Keratinocyte (primary cell): ENCODE measurements at regions not wholly inside any gene's neighbourhood (a gene's known extent, or its start where the extent isn't known, plus 50 kb on each side); places are given as distances from the start of the nearest gene placed in this dataset.

Source experiments
- EZH2 ChIP-seq: IDR thresholded peaks from one replicate; pipeline ENCODE4 v1.6.1; 2012; ENCODE audit warnings: inconsistent platforms, mild to moderate bottlenecking, low read length, moderate library complexity
- TF ChIP-seq, protein P1 (sequence below), 3 experiments: IDR thresholded peaks in 1 of 3; conservative IDR thresholded peaks in 1 of 3; optimal IDR thresholded peaks in 1 of 3; 2 replicates in 2 of 3; 3 replicates in 1 of 3; pipeline versions ENCODE3 to v1.5.1; 2011; ENCODE audit warnings: low read length in 3 of 3, mild to moderate bottlenecking in 3 of 3, moderate library complexity in 2 of 3, control low read depth in 1 of 3, inconsistent platforms in 1 of 3; ENCODE audit not compliant: insufficient read depth in 2 of 3; ENCODE audit errors: extremely low read depth in 1 of 3

DNA sequence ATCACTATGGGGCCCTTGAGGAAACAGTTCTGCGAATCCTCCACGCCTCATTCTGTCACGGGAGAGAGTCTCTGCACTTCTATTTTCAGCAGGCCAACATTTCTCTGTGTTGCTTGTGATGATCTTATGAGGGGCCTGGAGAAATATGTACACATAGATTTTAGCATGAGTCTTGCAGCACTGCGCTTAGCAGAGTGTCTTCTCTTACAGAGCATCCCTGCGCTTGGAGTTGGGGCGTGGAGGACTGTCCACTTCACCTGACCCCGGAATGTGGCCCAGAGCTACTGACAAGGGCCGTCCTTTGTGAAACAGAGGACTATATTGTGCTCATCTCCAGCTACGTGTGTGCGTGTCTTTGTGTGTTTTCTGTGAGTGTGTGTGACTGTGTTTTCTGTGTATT, 428.2 kb upstream of the IRX4 start:
- TF ChIP-seq, protein P1, sequence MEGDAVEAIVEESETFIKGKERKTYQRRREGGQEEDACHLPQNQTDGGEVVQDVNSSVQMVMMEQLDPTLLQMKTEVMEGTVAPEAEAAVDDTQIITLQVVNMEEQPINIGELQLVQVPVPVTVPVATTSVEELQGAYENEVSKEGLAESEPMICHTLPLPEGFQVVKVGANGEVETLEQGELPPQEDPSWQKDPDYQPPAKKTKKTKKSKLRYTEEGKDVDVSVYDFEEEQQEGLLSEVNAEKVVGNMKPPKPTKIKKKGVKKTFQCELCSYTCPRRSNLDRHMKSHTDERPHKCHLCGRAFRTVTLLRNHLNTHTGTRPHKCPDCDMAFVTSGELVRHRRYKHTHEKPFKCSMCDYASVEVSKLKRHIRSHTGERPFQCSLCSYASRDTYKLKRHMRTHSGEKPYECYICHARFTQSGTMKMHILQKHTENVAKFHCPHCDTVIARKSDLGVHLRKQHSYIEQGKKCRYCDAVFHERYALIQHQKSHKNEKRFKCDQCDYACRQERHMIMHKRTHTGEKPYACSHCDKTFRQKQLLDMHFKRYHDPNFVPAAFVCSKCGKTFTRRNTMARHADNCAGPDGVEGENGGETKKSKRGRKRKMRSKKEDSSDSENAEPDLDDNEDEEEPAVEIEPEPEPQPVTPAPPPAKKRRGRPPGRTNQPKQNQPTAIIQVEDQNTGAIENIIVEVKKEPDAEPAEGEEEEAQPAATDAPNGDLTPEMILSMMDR (optimal IDR thresholded peaks at IDR 0.05 in 1 of 3, IDR thresholded peaks at IDR 0.05 in 1 of 3, conservative IDR thresholded peaks at IDR 0.05 in 1 of 3; ENCODE audit: extremely low read depth in 1 of 3, insufficient read depth in 2 of 3, low read length in 3 of 3), result no peak
- no peak for TF ChIP-seq EZH2
